GM23338 (cell line): ENCODE measurements at regions not wholly inside any gene's neighbourhood (a gene's known extent, or its start where the extent isn't known, plus 50 kb on each side); places are given as distances from the start of the nearest gene placed in this dataset.

Experiments
- CREB1 ChIP-seq: fragments of 250-450 bp; sonication (Bioruptor Pico); IDR thresholded peaks from 2 replicates; pipeline ENCODE4 v1.5.0; 2020; ENCODE audit warnings: low read depth, mild to moderate bottlenecking, moderate library complexity
- CTCF ChIP-seq, 2 experiments: fragments of 200-600 bp in 1 of 2; sonication (generic) in 1 of 2; conservative IDR thresholded peaks; 2 replicates each; pipeline versions ENCODE4 v1.5.1 to v1.6.1; 2016 to 2017; ENCODE audit warnings: antibody characterized with exemption in 2 of 2, low read depth in 2 of 2, mild to moderate bottlenecking in 2 of 2, moderate library complexity in 1 of 2
- EZH2 ChIP-seq: fragments of 200-600 bp; sonication (generic); IDR thresholded peaks from one replicate; pipeline ENCODE4 v1.8.0; 2017; ENCODE audit warnings: antibody characterized with exemption, mild to moderate bottlenecking, low read depth; ENCODE audit not compliant: unreplicated experiment
- EZH2phosphoT487 ChIP-seq: fragments of 200-600 bp; sonication (generic); IDR thresholded peaks from one replicate; pipeline ENCODE4 v1.8.1; 2018; ENCODE audit warnings: antibody characterized with exemption; ENCODE audit not compliant: unreplicated experiment
- POLR2AphosphoS5 ChIP-seq: IDR thresholded peaks from 2 replicates; pipeline ENCODE4 v1.6.1; 2016; ENCODE audit warnings: antibody characterized with exemption, low read depth
- REST ChIP-seq: IDR thresholded peaks from one replicate; pipeline ENCODE4 v1.6.1; 2018; ENCODE audit warnings: antibody characterized with exemption; ENCODE audit not compliant: unreplicated experiment
- STAT1 ChIP-seq: IDR thresholded peaks from one replicate; pipeline ENCODE4 v1.6.1; 2016; ENCODE audit warnings: antibody characterized with exemption; ENCODE audit not compliant: unreplicated experiment
- TF ChIP-seq, protein P1 (sequence below): fragments of 250-450 bp; sonication (Bioruptor Pico); IDR thresholded peaks from 2 replicates; pipeline ENCODE4 v1.5.0; 2020; ENCODE audit warnings: mild to moderate bottlenecking, moderate library complexity

GRCh38 chr6:72559555-72559954, 62.3 kb upstream of the KCNQ5 start:
- no peak for TF ChIP-seq CTCF (conservative IDR thresholded peaks at IDR 0.05; ENCODE audit: low read depth in 2 of 2)
- no peak for TF ChIP-seq POLR2AphosphoS5
- no peak for TF ChIP-seq EZH2phosphoT487
- no peak for TF ChIP-seq EZH2
- TF ChIP-seq, protein P1, sequence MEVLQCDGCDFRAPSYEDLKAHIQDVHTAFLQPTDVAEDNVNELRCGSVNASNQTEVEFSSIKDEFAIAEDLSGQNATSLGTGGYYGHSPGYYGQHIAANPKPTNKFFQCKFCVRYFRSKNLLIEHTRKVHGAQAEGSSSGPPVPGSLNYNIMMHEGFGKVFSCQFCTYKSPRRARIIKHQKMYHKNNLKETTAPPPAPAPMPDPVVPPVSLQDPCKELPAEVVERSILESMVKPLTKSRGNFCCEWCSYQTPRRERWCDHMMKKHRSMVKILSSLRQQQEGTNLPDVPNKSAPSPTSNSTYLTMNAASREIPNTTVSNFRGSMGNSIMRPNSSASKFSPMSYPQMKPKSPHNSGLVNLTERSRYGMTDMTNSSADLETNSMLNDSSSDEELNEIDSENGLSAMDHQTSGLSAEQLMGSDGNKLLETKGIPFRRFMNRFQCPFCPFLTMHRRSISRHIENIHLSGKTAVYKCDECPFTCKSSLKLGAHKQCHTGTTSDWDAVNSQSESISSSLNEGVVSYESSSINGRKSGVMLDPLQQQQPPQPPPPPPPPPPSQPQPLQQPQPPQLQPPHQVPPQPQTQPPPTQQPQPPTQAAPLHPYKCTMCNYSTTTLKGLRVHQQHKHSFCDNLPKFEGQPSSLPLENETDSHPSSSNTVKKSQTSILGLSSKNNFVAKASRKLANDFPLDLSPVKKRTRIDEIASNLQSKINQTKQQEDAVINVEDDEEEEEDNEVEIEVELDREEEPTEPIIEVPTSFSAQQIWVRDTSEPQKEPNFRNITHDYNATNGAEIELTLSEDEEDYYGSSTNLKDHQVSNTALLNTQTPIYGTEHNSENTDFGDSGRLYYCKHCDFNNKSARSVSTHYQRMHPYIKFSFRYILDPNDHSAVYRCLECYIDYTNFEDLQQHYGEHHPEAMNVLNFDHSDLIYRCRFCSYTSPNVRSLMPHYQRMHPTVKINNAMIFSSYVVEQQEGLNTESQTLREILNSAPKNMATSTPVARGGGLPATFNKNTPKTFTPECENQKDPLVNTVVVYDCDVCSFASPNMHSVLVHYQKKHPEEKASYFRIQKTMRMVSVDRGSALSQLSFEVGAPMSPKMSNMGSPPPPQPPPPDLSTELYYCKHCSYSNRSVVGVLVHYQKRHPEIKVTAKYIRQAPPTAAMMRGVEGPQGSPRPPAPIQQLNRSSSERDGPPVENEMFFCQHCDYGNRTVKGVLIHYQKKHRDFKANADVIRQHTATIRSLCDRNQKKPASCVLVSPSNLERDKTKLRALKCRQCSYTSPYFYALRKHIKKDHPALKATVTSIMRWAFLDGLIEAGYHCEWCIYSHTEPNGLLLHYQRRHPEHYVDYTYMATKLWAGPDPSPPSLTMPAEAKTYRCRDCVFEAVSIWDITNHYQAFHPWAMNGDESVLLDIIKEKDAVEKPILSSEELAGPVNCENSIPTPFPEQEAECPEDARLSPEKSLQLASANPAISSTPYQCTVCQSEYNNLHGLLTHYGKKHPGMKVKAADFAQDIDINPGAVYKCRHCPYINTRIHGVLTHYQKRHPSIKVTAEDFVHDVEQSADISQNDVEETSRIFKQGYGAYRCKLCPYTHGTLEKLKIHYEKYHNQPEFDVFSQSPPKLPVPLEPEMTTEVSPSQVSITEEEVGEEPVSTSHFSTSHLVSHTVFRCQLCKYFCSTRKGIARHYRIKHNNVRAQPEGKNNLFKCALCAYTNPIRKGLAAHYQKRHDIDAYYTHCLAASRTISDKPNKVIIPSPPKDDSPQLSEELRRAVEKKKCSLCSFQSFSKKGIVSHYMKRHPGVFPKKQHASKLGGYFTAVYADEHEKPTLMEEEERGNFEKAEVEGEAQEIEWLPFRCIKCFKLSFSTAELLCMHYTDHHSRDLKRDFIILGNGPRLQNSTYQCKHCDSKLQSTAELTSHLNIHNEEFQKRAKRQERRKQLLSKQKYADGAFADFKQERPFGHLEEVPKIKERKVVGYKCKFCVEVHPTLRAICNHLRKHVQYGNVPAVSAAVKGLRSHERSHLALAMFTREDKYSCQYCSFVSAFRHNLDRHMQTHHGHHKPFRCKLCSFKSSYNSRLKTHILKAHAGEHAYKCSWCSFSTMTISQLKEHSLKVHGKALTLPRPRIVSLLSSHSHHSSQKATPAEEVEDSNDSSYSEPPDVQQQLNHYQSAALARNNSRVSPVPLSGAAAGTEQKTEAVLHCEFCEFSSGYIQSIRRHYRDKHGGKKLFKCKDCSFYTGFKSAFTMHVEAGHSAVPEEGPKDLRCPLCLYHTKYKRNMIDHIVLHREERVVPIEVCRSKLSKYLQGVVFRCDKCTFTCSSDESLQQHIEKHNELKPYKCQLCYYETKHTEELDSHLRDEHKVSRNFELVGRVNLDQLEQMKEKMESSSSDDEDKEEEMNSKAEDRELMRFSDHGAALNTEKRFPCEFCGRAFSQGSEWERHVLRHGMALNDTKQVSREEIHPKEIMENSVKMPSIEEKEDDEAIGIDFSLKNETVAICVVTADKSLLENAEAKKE (CRISPR knock-in tag): no peak
- no peak for TF ChIP-seq CREB1
- no peak for TF ChIP-seq STAT1
- no peak for TF ChIP-seq REST
